PC-3 (cell line): ENCODE measurements at regions not wholly inside any gene's neighbourhood (a gene's known extent, or its start where the extent isn't known, plus 50 kb on each side); places are given as distances from the start of the nearest gene placed in this dataset.

Source experiments
- ATAC-seq: fragments of 200-7000 bp; cut with Tn5 transposase; 2 replicates; pipeline ENCODE4 v1.9.1; 2020; ENCODE audit warnings: mild to moderate bottlenecking, moderate library complexity
- BruUV-seq: library from RNA; stranded (reverse); fragments of 400-500 nt; replicated peaks from 2 replicates; lab custom pipeline; 2021; lab: Mats Ljungman, UMichigan
- CTCF ChIA-PET: fragments of 300-600 bp; sonication (Branson Sonifier 250); formaldehyde crosslinking; loops from one replicate; lab custom pipeline; 2022; ENCODE audit warnings: antibody characterized with exemption; lab: Charles Lee
- POLR2A ChIA-PET: fragments of 300-600 bp; sonication (Branson Sonifier 250); formaldehyde crosslinking; loops from one replicate; lab custom pipeline; 2022; ENCODE audit warnings: antibody characterized with exemption; ENCODE audit not compliant: unreplicated experiment; lab: Charles Lee
- DNase-seq: peaks from one replicate; pipeline ENCODE4 v3.0.0-alpha.2; 2015
- H2AFZ ChIP-seq: fragments of 300-600 bp; sonication (generic); 2 replicates; pipeline ENCODE4 v1.6.0; 2016; ENCODE audit warnings: antibody characterized with exemption, low read length
- H3F3A ChIP-seq: fragments of 300-600 bp; sonication (generic); one replicate; pipeline ENCODE4 v1.6.0; 2017; ENCODE audit warnings: antibody characterized with exemption, low read length, control low read depth, mild to moderate bottlenecking; ENCODE audit not compliant: unreplicated experiment
- H3K27ac ChIP-seq: fragments of 300-600 bp; sonication (generic); 2 replicates; pipeline ENCODE4 v1.5.1; 2016; ENCODE audit warnings: mild to moderate bottlenecking, low read length
- H3K27me3 ChIP-seq: fragments of 300-600 bp; sonication (generic); 2 replicates; pipeline ENCODE4 v1.6.1; 2016; ENCODE audit warnings: low read length, mixed read lengths
- H3K36me3 ChIP-seq: fragments of 300-600 bp; sonication (generic); 2 replicates; pipeline ENCODE4 v1.6.1; 2016; ENCODE audit warnings: low read depth, mixed run types, low read length, mixed read lengths
- H3K4me1 ChIP-seq: fragments of 300-600 bp; sonication (generic); 2 replicates; pipeline ENCODE4 v1.5.1; 2016; ENCODE audit warnings: low read length; ENCODE audit not compliant: insufficient read depth
- H3K4me2 ChIP-seq: fragments of 300-600 bp; sonication (generic); 2 replicates; pipeline ENCODE4 v1.6.0; 2016; ENCODE audit warnings: low read length
- H3K4me3 ChIP-seq: fragments of 300-600 bp; sonication (generic); 2 replicates; pipeline ENCODE4 v1.5.1; 2016; ENCODE audit warnings: mild to moderate bottlenecking, low read length, mixed read lengths
- H3K79me2 ChIP-seq: fragments of 300-600 bp; sonication (generic); 2 replicates; pipeline ENCODE4 v1.6.1; 2017; ENCODE audit warnings: low read length, mixed read lengths
- H3K9ac ChIP-seq: fragments of 300-600 bp; sonication (generic); 2 replicates; pipeline ENCODE4 v1.6.0; 2016; ENCODE audit warnings: mild to moderate bottlenecking, low read length
- H3K9me2 ChIP-seq: fragments of 300-600 bp; sonication (generic); replicated peaks from 2 replicates; pipeline ENCODE4 v1.6.1; 2016; ENCODE audit warnings: mixed run types, low read length, mixed read lengths
- H3K9me3 ChIP-seq: fragments of 300-600 bp; sonication (generic); 2 replicates; pipeline ENCODE4 v1.6.1; 2016; ENCODE audit warnings: low read length, mixed read lengths
- H4K20me1 ChIP-seq: fragments of 300-600 bp; sonication (generic); 2 replicates; pipeline ENCODE4 v1.6.1; 2016; ENCODE audit warnings: low read length, mixed read lengths
- CTCF ChIP-seq: fragments of 300-600 bp; sonication (generic); conservative IDR thresholded peaks from 2 replicates; pipeline ENCODE4 v1.5.1; 2017; ENCODE audit warnings: antibody characterized with exemption, low read depth, mild to moderate bottlenecking, low read length
- EZH2 ChIP-seq: fragments of 300-600 bp; sonication (generic); IDR thresholded peaks from one replicate; pipeline ENCODE4 v1.6.1; 2017; ENCODE audit warnings: antibody characterized with exemption, mild to moderate bottlenecking, low read length; ENCODE audit not compliant: unreplicated experiment
- EZH2phosphoT487 ChIP-seq: fragments of 300-600 bp; sonication (generic); IDR thresholded peaks from 2 replicates; pipeline ENCODE4 v1.6.1; 2018; ENCODE audit warnings: mild to moderate bottlenecking, antibody characterized with exemption, low read length, borderline replicate concordance
- intact Hi-C: fragments of 100-400 bp; cut with micrococcal nuclease; formaldehyde crosslinking; loops from 2 replicates; pipeline ENCODE4 v1.9.0; 2023

GRCh38 chr18:993560-993959, 88.9 kb downstream of the ADCYAP1 start:
- Histone ChIP-seq H3K9me3 (no peaks in the 10 kb centered on the region), H3K9ac (no peak overlapping the region), H3F3A (no peaks in the 10 kb centered on the region), H3K27me3 (no peaks in the 10 kb centered on the region), H4K20me1 (no peaks in the 10 kb centered on the region), H3K4me2 (no peak overlapping the region), H3K36me3 (no peaks in the 10 kb centered on the region), H3K79me2 (no peaks in the 10 kb centered on the region), H3K9me2 (no peaks in the 10 kb centered on the region), H2AFZ (no peak overlapping the region), H3K4me3 (no peak overlapping the region), H3K27ac (no peak overlapping the region), H3K4me1 (peaks cover 12% of the 10 kb centered on the region)
- ATAC-seq (no peak), DNase-seq (no peak)
- intact Hi-C loops = no loop called here
- TF ChIP-seq EZH2phosphoT487 (no peak), EZH2 (no peak), CTCF (no peak)
- no TSS peak for BruUV-seq
- POLR2A ChIA-PET = no interaction called here
- CTCF ChIA-PET = no interaction called here

GRCh38 chr18:995629-996028, 91.0 kb downstream of the ADCYAP1 start:
- Histone ChIP-seq H3K79me2 (no peaks in the 10 kb centered on the region), H4K20me1 (no peaks in the 10 kb centered on the region), H3K27me3 (no peaks in the 10 kb centered on the region), H3F3A (no peaks in the 10 kb centered on the region), H3K9me3 (no peaks in the 10 kb centered on the region), H3K4me2 (peak overlapping the region; percentile 35), H3K9me2 (no peaks in the 10 kb centered on the region), H2AFZ (peak overlapping the region; percentile 71), H3K9ac (peak overlapping the region; percentile 39; the same call in 1 of the 2 replicates), H3K36me3 (no peaks in the 10 kb centered on the region), H3K4me1 (peaks cover 12% of the 10 kb centered on the region), H3K27ac (peak overlapping the region; percentile 87), H3K4me3 (no peak overlapping the region)
- BruUV-seq = no TSS peak
- POLR2A ChIA-PET = no interaction called here
- DNase-seq = peak; percentile 79
- peak; percentile 97 for ATAC-seq
- intact Hi-C loops = loop anchor here (2.0 kb wide), 1 partner anchor 397 kb away; no protein-coding TSS in a partner anchor
- TF ChIP-seq EZH2 = no peak
- no peak for TF ChIP-seq CTCF
- no peak for TF ChIP-seq EZH2phosphoT487
- CTCF ChIA-PET = interaction anchor here (0.7 kb wide), 1 partner anchor 44 kb away, joined by 4 read pairs; no protein-coding TSS in a partner anchor

GRCh38 chr18:997499-997898, 92.8 kb downstream of the ADCYAP1 start:
- peaks cover 15% of the 10 kb centered on the region for H3K4me1 ChIP-seq
- DNase-seq (no peak), ATAC-seq (no peak)
- ChIA-PET POLR2A (no interaction called here), CTCF (no interaction called here)
- H3K9me3 ChIP-seq = no peaks in the 10 kb centered on the region
- no peaks in the 10 kb centered on the region for H4K20me1 ChIP-seq
- no peak overlapping the region for H3K4me3 ChIP-seq
- H3F3A ChIP-seq = no peaks in the 10 kb centered on the region
- no TSS peak for BruUV-seq
- no peak overlapping the region for H3K9ac ChIP-seq
- H3K4me2 ChIP-seq = no peak overlapping the region
- no peak overlapping the region for H3K27ac ChIP-seq
- no peaks in the 10 kb centered on the region for H3K9me2 ChIP-seq
- intact Hi-C loops = no loop called here
- no peaks in the 10 kb centered on the region for H3K36me3 ChIP-seq
- TF ChIP-seq CTCF (no peak), EZH2 (no peak), EZH2phosphoT487 (no peak)
- no peak overlapping the region for H2AFZ ChIP-seq
- no peaks in the 10 kb centered on the region for H3K79me2 ChIP-seq
- H3K27me3 ChIP-seq = no peaks in the 10 kb centered on the region
